ENCODE measurements at regions not wholly inside any gene's neighbourhood (a gene's known extent, or its start where the extent isn't known, plus 50 kb on each side); places are given as distances from the start of the nearest gene placed in this dataset.

- H3K27me3 ChIP-seq, result no peaks in the 10 kb centered on the region
- TF ChIP-seq CTCF (IDR thresholded peaks at IDR 0.05), result no peak
- TF ChIP-seq POLR2A (IDR thresholded peaks at IDR 0.05), result no peak
- TF ChIP-seq EP300 (IDR thresholded peaks at IDR 0.05), result no peak
- no peak overlapping the region for H3K4me3 ChIP-seq
- H3K27ac ChIP-seq, result no peak overlapping the region
- WGBS, 5 donors, result 0 to 20% (median 14%) methylated on average over 1 of the region's 1 CpG
- H3K4me1 ChIP-seq, result no peaks in the 10 kb centered on the region
- DNase-seq, result peak in 1 of 2 donors; percentile 24
- peaks cover 0 to 2% (median 0%) of the 10 kb centered on the region in 4 donors for H3K9me3 ChIP-seq
- no peaks in the 10 kb centered on the region for H3K36me3 ChIP-seq
- intact Hi-C loops (cut with DNase I; ENCODE audit: low total_unique reads), result no loop called here
Observed at GRCh38 chrX:122565952-122566351, 618.1 kb upstream of the GRIA3 start.

- peaks cover 0 to 4% (median 0%) of the 10 kb centered on the region in 4 donors for H3K9me3 ChIP-seq
- no peaks in the 10 kb centered on the region for H3K27me3 ChIP-seq
- no peak for DNase-seq
- intact Hi-C loops (cut with DNase I; ENCODE audit: low total_unique reads), result no loop called here
- H3K27ac ChIP-seq, result no peak overlapping the region
- H3K4me1 ChIP-seq, result no peaks in the 10 kb centered on the region
- H3K36me3 ChIP-seq, result no peaks in the 10 kb centered on the region
- no peak overlapping the region for H3K4me3 ChIP-seq
- TF ChIP-seq POLR2AphosphoS5 (IDR thresholded peaks at IDR 0.05), result no peak
- no peak for TF ChIP-seq POLR2A (IDR thresholded peaks at IDR 0.05)
- no peak for TF ChIP-seq CTCF (IDR thresholded peaks at IDR 0.05)
- no peak for TF ChIP-seq EP300 (IDR thresholded peaks at IDR 0.05)
Observed at GRCh38 chrX:122566401-122566800, 617.7 kb upstream of the GRIA3 start.

GRCh38 chrX:122567911-122568310 is 616.2 kb upstream of the GRIA3 start:
- H3K27ac ChIP-seq, result no peak overlapping the region
- no peaks in the 10 kb centered on the region for H3K27me3 ChIP-seq
- WGBS, 5 donors, result 59 to 92% (median 69%) methylated on average over 3 of the region's 3 CpGs
- H3K36me3 ChIP-seq, result no peaks in the 10 kb centered on the region
- H3K9me3 ChIP-seq, result peaks cover 0 to 4% (median 0%) of the 10 kb centered on the region in 4 donors
- no peak for DNase-seq
- H3K4me1 ChIP-seq, result no peaks in the 10 kb centered on the region
- intact Hi-C loops (cut with DNase I; ENCODE audit: low total_unique reads), result no loop called here
- no peak for TF ChIP-seq POLR2A (IDR thresholded peaks at IDR 0.05)
- no peak for TF ChIP-seq EP300 (IDR thresholded peaks at IDR 0.05)
- no peak for TF ChIP-seq CTCF (IDR thresholded peaks at IDR 0.05)
- TF ChIP-seq POLR2AphosphoS5 (IDR thresholded peaks at IDR 0.05), result no peak
- H3K4me3 ChIP-seq, result no peak overlapping the region

- H3K27me3 ChIP-seq, result no peaks in the 10 kb centered on the region
- H3K4me1 ChIP-seq, result no peaks in the 10 kb centered on the region
- no peak for DNase-seq
- H3K4me3 ChIP-seq, result no peak overlapping the region
- 72 to 93% (median 79%) methylated on average over 4 of the region's 4 CpGs for WGBS, 5 donors
- intact Hi-C loops (cut with DNase I; ENCODE audit: low total_unique reads), result no loop called here
- no peak for TF ChIP-seq POLR2AphosphoS5 (IDR thresholded peaks at IDR 0.05)
- no peak for TF ChIP-seq CTCF (IDR thresholded peaks at IDR 0.05)
- no peak for TF ChIP-seq EP300 (IDR thresholded peaks at IDR 0.05)
- TF ChIP-seq POLR2A (IDR thresholded peaks at IDR 0.05), result no peak
- H3K27ac ChIP-seq, result no peak overlapping the region
- H3K36me3 ChIP-seq, result no peaks in the 10 kb centered on the region
- peaks cover 0 to 4% (median 0%) of the 10 kb centered on the region in 4 donors for H3K9me3 ChIP-seq
Observed at GRCh38 chrX:122572461-122572860, 611.6 kb upstream of the GRIA3 start.
